ENCODE measurements at regions not wholly inside any gene's neighbourhood (a gene's known extent, or its start where the extent isn't known, plus 50 kb on each side); places are given as distances from the start of the nearest gene placed in this dataset.

- peak; percentile 62 to 89 (median 88) for DNase-seq
Observed at GRCh38 chr2:16862471-16862870, 196.8 kb upstream of the CYRIA start.

GRCh38 chr2:16861530-16861929 is 195.9 kb upstream of the CYRIA start:
- peak; percentile 62 to 89 (median 88) for DNase-seq

- DNase-seq = peak in 1 of 3 donors; percentile 20
Observed at GRCh38 chr2:16861111-16861510, 195.5 kb upstream of the CYRIA start.

- DNase-seq = no peak
Observed at GRCh38 chr2:16860627-16861026, 195.0 kb upstream of the CYRIA start.

GRCh38 chr2:16855183-16855582 is 189.5 kb upstream of the CYRIA start:
- no peak for DNase-seq

GRCh38 chr2:16853088-16853487 is 187.5 kb upstream of the CYRIA start:
- DNase-seq = no peak

GRCh38 chr2:16852651-16853050 is 187.0 kb upstream of the CYRIA start:
- DNase-seq = no peak

- no peak for DNase-seq
Observed at GRCh38 chr2:16851126-16851525, 185.5 kb upstream of the CYRIA start.

GRCh38 chr2:16840496-16841172 is 175.0 kb upstream of the CYRIA start:
- DNase-seq = no peak

- peak in 2 of 3 donors; percentile 26 to 31 for DNase-seq
Observed at GRCh38 chr2:16832910-16833309, 167.3 kb upstream of the CYRIA start.

- DNase-seq = no peak
Observed at GRCh38 chr2:16828828-16829160, 163.2 kb upstream of the CYRIA start.

GRCh38 chr2:16828044-16828827 is 162.6 kb upstream of the CYRIA start:
- no peak for DNase-seq

- no peak for DNase-seq
Observed at GRCh38 chr2:16824472-16824871, 158.8 kb upstream of the CYRIA start.

- DNase-seq = no peak
Observed at GRCh38 chr2:16821692-16822091, 156.1 kb upstream of the CYRIA start.

- no peak for DNase-seq
Observed at GRCh38 chr2:16818203-16818556, 152.5 kb upstream of the CYRIA start.

- DNase-seq = no peak
Observed at GRCh38 chr2:16817305-16818202, 151.9 kb upstream of the CYRIA start.

- DNase-seq = no peak
Observed at GRCh38 chr2:16816522-16816921, 150.9 kb upstream of the CYRIA start.

GRCh38 chr2:16816016-16816415 is 150.4 kb upstream of the CYRIA start:
- peak in 2 of 3 donors; percentile 11 to 29 for DNase-seq

GRCh38 chr2:16813593-16813992 is 148.0 kb upstream of the CYRIA start:
- DNase-seq = no peak

- DNase-seq = no peak
Observed at GRCh38 chr2:16798472-16798871, 132.8 kb upstream of the CYRIA start.

- peak in 1 of 3 donors; percentile 5 for DNase-seq
Observed at GRCh38 chr2:16791496-16791895, 125.9 kb upstream of the CYRIA start.

- DNase-seq = no peak
Observed at GRCh38 chr2:16785149-16785548, 119.5 kb upstream of the CYRIA start.

GRCh38 chr2:16784652-16785051 is 119.0 kb upstream of the CYRIA start:
- no peak for DNase-seq
